Upper lobe of left lung (tissue), 4 donors: ENCODE measurements at regions not wholly inside any gene's neighbourhood (a gene's known extent, or its start where the extent isn't known, plus 50 kb on each side); places are given as distances from the start of the nearest gene placed in this dataset.

Experiments used
- POLR2AphosphoS5 ChIP-seq, 2 donors: sonication (generic); formaldehyde crosslinking; IDR thresholded peaks; one replicate each; pipeline ENCODE4 v1.5.1; 2017; ENCODE audit warnings: antibody characterized with exemption in 2 of 2
- TF ChIP-seq, protein P1 (sequence below), 6 experiments: fragments of 450-650 bp in 4 of 6; fragments of 200-600 bp in 2 of 6; sonication (generic) in 2 of 6; IDR thresholded peaks; one replicate each; pipeline ENCODE4 v1.5.1; 2016 to 2019; ENCODE audit warnings: antibody characterized with exemption in 6 of 6

GRCh38 chr16:66044089-66044488, 322.4 kb upstream of the CDH5 start:
- TF ChIP-seq, protein P1, sequence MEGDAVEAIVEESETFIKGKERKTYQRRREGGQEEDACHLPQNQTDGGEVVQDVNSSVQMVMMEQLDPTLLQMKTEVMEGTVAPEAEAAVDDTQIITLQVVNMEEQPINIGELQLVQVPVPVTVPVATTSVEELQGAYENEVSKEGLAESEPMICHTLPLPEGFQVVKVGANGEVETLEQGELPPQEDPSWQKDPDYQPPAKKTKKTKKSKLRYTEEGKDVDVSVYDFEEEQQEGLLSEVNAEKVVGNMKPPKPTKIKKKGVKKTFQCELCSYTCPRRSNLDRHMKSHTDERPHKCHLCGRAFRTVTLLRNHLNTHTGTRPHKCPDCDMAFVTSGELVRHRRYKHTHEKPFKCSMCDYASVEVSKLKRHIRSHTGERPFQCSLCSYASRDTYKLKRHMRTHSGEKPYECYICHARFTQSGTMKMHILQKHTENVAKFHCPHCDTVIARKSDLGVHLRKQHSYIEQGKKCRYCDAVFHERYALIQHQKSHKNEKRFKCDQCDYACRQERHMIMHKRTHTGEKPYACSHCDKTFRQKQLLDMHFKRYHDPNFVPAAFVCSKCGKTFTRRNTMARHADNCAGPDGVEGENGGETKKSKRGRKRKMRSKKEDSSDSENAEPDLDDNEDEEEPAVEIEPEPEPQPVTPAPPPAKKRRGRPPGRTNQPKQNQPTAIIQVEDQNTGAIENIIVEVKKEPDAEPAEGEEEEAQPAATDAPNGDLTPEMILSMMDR (IDR thresholded peaks at IDR 0.05) = no peak
- TF ChIP-seq POLR2AphosphoS5 (IDR thresholded peaks at IDR 0.05) = no peak
